Gastroesophageal sphincter (tissue), 4 donors: ENCODE measurements at regions not wholly inside any gene's neighbourhood (a gene's known extent, or its start where the extent isn't known, plus 50 kb on each side); places are given as distances from the start of the nearest gene placed in this dataset.

Experiments used
- ATAC-seq: fragments of 150-250 bp; one replicate; pipeline ENCODE4 v1.9.1; 2016; ENCODE audit warnings: mild to moderate bottlenecking, moderate library complexity
- H3K27ac ChIP-seq, 4 donors: fragments of 200-600 bp; sonication (generic) in 3 of 4; 1 replicate in 3 of 4; 2 replicates in 1 of 4; pipeline ENCODE4 v1.5.1; 2016 to 2019
- H3K27me3 ChIP-seq: fragments of 200-600 bp; sonication (generic); one replicate; pipeline ENCODE4 v1.5.1; 2019
- H3K36me3 ChIP-seq, 2 donors: fragments of 200-600 bp; sonication (generic); one replicate each; pipeline ENCODE4 v1.5.1; 2019; ENCODE audit warnings: control low read depth in 1 of 2
- H3K4me1 ChIP-seq, 3 donors: fragments of 200-600 bp; sonication (generic); 1 replicate in 2 of 3; 2 replicates in 1 of 3; pipeline ENCODE4 v1.5.1; 2016 to 2019; ENCODE audit warnings: control low read depth in 2 of 3
- H3K4me3 ChIP-seq, 2 donors: fragments of 200-600 bp; sonication (generic); one replicate each; pipeline ENCODE4 v1.5.1; 2019; ENCODE audit warnings: mild to moderate bottlenecking in 1 of 2, moderate library complexity in 1 of 2
- H3K9me3 ChIP-seq, 3 donors: fragments of 200-600 bp; sonication (generic); one replicate each; pipeline ENCODE4 v1.5.1; 2017 to 2019; ENCODE audit warnings: control low read depth in 2 of 3
- EP300 ChIP-seq: sonication (generic); formaldehyde crosslinking; IDR thresholded peaks from one replicate; pipeline ENCODE4 v1.6.1; 2017; ENCODE audit warnings: antibody characterized with exemption, mild to moderate bottlenecking
- POLR2A ChIP-seq, 2 donors: fragments of 450-650 bp; IDR thresholded peaks; one replicate each; pipeline ENCODE4 v1.6.1; 2017; ENCODE audit warnings: antibody characterized with exemption in 2 of 2, mild to moderate bottlenecking in 2 of 2, moderate library complexity in 1 of 2
- POLR2AphosphoS5 ChIP-seq: sonication (generic); formaldehyde crosslinking; IDR thresholded peaks from one replicate; pipeline ENCODE4 v1.6.1; 2017; ENCODE audit warnings: antibody characterized with exemption
- WGBS, 2 donors: methylation state at CpG; one replicate each; pipeline ENCODE4 v1.1.5; 2018; ENCODE audit warnings: low coverage in 1 of 2; 5-methylcytosine and 5-hydroxymethylcytosine counted together
- TF ChIP-seq, protein P1 (sequence below), 4 experiments: fragments of 200-600 bp in 2 of 4; fragments of 450-650 bp in 2 of 4; sonication (generic) in 1 of 4; IDR thresholded peaks; one replicate each; pipeline ENCODE4 v1.5.1; 2017 to 2019; ENCODE audit warnings: antibody characterized with exemption in 4 of 4, mild to moderate bottlenecking in 2 of 4, moderate library complexity in 2 of 4

DNA sequence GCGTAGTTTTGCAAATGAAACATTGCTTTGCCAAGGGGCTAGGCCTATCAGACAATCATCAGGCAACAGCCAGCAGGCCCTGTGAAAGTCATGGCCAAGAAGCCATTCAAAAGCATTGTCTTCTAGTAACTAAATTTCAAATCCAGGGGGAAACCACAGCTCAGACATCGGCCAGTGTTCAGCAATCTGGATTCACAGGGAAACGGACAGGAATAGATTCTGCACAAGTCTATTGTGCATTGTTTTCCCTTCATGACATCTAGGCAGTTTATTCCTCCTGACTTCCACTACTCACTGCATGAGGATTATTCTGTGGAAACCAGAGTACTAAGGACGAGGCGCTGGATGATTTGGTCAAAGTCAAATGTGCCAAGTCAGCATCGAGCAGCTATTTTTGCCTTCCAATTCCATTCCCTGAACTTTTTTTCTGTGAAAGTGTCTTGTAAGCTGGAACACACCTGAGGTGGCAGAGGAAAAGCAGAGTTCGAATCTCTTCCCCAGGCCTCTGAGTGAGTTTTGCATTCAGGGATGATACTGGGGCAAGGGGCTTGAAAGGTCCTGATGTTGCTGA lies 75.4 kb downstream of the VCPKMT start:
- Histone ChIP-seq H3K27ac (peak overlapping the region in 3 of 4 donors; percentile 27 to 48 (median 31)), H3K9me3 (peaks cover 0 to 5% (median 0%) of the 10 kb centered on the region in 3 donors), H3K36me3 (no peaks in the 10 kb centered on the region), H3K4me1 (peaks cover 0 to 27% (median 16%) of the 10 kb centered on the region in 3 donors), H3K4me3 (no peak overlapping the region), H3K27me3 (no peaks in the 10 kb centered on the region)
- WGBS, 2 donors: 73 to 85% methylated on average over 4 to 6 of the region's 7 CpGs
- TF ChIP-seq, protein P1, sequence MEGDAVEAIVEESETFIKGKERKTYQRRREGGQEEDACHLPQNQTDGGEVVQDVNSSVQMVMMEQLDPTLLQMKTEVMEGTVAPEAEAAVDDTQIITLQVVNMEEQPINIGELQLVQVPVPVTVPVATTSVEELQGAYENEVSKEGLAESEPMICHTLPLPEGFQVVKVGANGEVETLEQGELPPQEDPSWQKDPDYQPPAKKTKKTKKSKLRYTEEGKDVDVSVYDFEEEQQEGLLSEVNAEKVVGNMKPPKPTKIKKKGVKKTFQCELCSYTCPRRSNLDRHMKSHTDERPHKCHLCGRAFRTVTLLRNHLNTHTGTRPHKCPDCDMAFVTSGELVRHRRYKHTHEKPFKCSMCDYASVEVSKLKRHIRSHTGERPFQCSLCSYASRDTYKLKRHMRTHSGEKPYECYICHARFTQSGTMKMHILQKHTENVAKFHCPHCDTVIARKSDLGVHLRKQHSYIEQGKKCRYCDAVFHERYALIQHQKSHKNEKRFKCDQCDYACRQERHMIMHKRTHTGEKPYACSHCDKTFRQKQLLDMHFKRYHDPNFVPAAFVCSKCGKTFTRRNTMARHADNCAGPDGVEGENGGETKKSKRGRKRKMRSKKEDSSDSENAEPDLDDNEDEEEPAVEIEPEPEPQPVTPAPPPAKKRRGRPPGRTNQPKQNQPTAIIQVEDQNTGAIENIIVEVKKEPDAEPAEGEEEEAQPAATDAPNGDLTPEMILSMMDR (IDR thresholded peaks at IDR 0.05): no peak
- ATAC-seq: no peak

DNA sequence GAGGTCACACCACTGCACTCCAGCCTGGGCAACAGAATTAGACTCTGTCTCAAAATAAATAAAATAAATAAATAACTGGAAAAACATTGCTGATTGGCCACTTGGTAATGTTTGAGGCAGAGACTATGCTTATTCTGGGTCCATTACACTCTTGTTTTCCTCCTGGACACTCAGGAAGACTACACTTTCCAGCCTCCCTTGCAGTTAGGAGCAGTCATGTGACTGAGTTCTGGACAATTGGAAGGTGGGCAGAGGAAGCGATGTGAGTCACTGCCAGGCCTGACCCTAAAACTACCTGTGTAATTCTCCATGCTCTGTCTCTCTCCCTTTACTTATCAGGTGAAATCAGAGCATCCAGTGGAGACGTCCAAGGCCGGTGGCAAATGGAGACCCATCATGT lies 74.4 kb downstream of the VCPKMT start:
- Histone ChIP-seq H3K27me3 (no peaks in the 10 kb centered on the region), H3K9me3 (peaks cover 0 to 7% (median 0%) of the 10 kb centered on the region in 3 donors), H3K27ac (no peak overlapping the region), H3K4me1 (peaks cover 0 to 27% (median 16%) of the 10 kb centered on the region in 3 donors), H3K4me3 (no peak overlapping the region), H3K36me3 (no peaks in the 10 kb centered on the region)
- 100% methylated on average over 2 to 3 of the region's 3 CpGs for WGBS, 2 donors
- ATAC-seq: no peak
- no peak for TF ChIP-seq EP300
- TF ChIP-seq POLR2AphosphoS5: no peak
- no peak for TF ChIP-seq POLR2A (IDR thresholded peaks at IDR 0.05)

DNA sequence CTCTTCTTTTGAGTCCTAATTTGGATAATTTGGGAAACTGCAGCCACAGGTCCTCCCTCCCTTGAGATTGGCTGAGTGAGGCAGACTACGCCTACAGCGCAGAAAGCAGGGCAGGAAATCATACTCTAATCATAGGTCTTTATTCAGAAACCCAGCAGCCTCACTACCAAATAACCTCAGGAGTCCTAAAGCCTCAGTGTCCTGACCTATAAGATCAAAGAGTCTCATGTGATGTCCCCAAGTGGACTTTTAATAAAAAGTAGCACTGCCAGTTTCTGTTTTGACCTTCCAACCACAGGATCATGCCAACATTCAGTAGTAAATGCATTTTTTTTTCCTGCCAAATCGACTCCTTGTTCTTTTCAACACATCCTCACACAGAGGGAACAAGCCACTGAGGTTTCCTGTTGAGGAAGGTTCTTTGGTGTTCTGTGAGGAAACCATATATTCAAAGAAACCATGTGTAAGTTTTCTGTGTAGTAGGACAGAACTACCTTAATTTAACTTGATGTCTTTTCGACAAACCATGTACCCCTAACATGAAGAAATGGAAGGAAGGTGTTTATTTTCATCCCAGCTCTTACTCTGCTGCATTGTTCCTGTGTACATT lies 72.2 kb downstream of the VCPKMT start:
- Histone ChIP-seq H3K36me3 (no peaks in the 10 kb centered on the region), H3K4me1 (peaks cover 0 to 19% (median 16%) of the 10 kb centered on the region in 3 donors), H3K9me3 (peaks cover 0 to 7% (median 0%) of the 10 kb centered on the region in 3 donors), H3K27me3 (no peaks in the 10 kb centered on the region), H3K4me3 (no peak overlapping the region), H3K27ac (peak overlapping the region in 3 of 4 donors; percentile 26 to 73 (median 57))
- WGBS, 2 donors: 60 to 89% methylated on average over 2 of the region's 4 CpGs
- no peak for ATAC-seq
- TF ChIP-seq, protein P1 (IDR thresholded peaks at IDR 0.05): no peak
- no peak for TF ChIP-seq POLR2AphosphoS5
- no peak for TF ChIP-seq EP300
- TF ChIP-seq POLR2A (IDR thresholded peaks at IDR 0.05): no peak

DNA sequence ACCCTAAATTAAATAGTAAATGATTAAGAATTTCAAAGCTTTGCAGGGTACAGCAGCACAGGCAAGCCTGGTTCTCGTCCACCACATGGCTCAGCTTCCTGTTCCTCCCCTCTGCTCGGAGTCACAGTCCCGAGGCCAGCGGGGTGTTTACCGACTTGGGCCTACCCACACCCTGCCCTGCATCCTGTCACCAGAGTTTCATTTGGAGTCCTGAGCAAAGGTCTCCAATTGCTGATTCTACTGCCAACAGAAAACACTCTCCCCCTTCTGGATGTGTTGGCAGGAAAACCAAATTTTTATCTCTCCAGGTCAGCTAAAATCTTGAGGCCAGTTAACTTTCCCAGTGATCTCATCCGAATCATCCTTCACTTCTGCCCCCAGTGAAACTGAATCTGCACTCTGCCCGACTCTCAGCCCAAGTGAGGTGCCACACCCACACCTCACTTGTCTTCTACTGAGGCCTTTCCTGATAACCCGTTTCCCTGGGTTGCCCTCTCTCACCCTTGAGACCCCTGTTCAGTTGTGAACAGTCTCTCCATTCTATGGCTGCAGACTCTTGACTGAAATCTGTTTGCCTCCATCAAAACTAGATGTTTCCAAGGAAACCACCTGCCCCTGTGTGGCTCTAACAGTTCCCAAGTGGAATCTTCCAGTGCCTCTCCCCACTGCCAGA lies 71.2 kb downstream of the VCPKMT start:
- H3K4me3 ChIP-seq: no peak overlapping the region
- no peaks in the 10 kb centered on the region for H3K27me3 ChIP-seq
- 11 to 38% methylated on average over 4 to 8 of the region's 8 CpGs for WGBS, 2 donors
- peaks cover 0 to 7% (median 0%) of the 10 kb centered on the region in 3 donors for H3K9me3 ChIP-seq
- peaks cover 0 to 19% (median 15%) of the 10 kb centered on the region in 3 donors for H3K4me1 ChIP-seq
- H3K27ac ChIP-seq: peak overlapping the region in 3 of 4 donors; percentile 57 to 73 (median 58)
- H3K36me3 ChIP-seq: no peaks in the 10 kb centered on the region
- peak; percentile 89 for ATAC-seq
- peak; percentile 61 for TF ChIP-seq POLR2AphosphoS5
- no peak for TF ChIP-seq EP300

DNA sequence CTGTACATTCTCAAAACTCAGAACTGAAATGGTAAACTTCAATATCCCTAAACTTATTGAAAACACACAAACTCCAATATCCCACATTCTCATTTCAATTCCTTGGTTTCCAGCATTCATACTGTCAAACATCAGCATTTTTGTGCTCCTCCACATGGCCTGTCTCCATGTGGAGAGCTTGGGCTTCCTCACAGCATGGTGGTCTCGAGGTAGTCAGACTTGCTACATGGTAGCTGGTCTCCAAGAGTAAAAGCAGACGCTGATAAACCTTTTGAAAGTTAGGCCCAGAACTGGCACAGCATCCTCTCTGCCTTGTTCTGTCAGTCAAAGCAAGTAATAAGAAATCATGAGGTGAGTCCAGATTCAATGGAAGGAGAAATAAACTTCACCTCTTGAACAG lies 70.5 kb downstream of the VCPKMT start:
- no peak for TF ChIP-seq POLR2AphosphoS5
- TF ChIP-seq, protein P1 (IDR thresholded peaks at IDR 0.05): no peak
- no peak for TF ChIP-seq POLR2A (IDR thresholded peaks at IDR 0.05)
- TF ChIP-seq EP300: no peak
- 100% methylated on average over 2 of the region's 2 CpGs; no CpG with 5 or more reads in 1 of the 2 donors for WGBS, 2 donors
- no peak overlapping the region for H3K4me3 ChIP-seq
- H3K36me3 ChIP-seq: no peaks in the 10 kb centered on the region
- no peak for ATAC-seq
- no peaks in the 10 kb centered on the region for H3K27me3 ChIP-seq
- H3K9me3 ChIP-seq: peaks cover 0 to 7% (median 0%) of the 10 kb centered on the region in 3 donors
- H3K27ac ChIP-seq: peak overlapping the region in 3 of 4 donors; percentile 57 to 73 (median 58)
- peaks cover 0 to 19% (median 13%) of the 10 kb centered on the region in 3 donors for H3K4me1 ChIP-seq
